H1 (cell line): ENCODE measurements at regions not wholly inside any gene's neighbourhood (a gene's known extent, or its start where the extent isn't known, plus 50 kb on each side); places are given as distances from the start of the nearest gene placed in this dataset.

Experiments
- CTCF ChIA-PET: fragments of 300-600 bp; sonication (Branson Sonifier 250); formaldehyde crosslinking; loops from one replicate; lab custom pipeline; 2021; ENCODE audit not compliant: partially characterized antibody; lab: Charles Lee
- POLR2A ChIA-PET: fragments of 300-600 bp; sonication (Branson Sonifier 250); formaldehyde crosslinking; loops from one replicate; lab custom pipeline; 2021; ENCODE audit warnings: inconsistent platforms; ENCODE audit not compliant: partially characterized antibody; lab: Charles Lee
- DNase-seq, 2 experiments: peaks; one replicate each; pipeline versions ENCODE4 v3.0.0 to v3.0.0-alpha.2; 2010 to 2022; ENCODE audit warnings: low spot score in 2 of 2, low read depth in 1 of 2, mixed read lengths in 1 of 2
- FAIRE-seq: peaks from 2 replicates; lab custom pipeline; 2011; peaks lifted over from hg19 to GRCh38; lab: Jason Lieb, UNC
- H2AFZ ChIP-seq: 2 replicates; pipeline ENCODE4 v1.8.1; 2012; ENCODE audit warnings: low read length, inconsistent platforms
- H2AK5ac ChIP-seq: 2 replicates; pipeline ENCODE4 v1.6.1; 2013; ENCODE audit warnings: low read depth, low read length
- H2BK120ac ChIP-seq: replicated peaks from 2 replicates; pipeline ENCODE3; 2013; ENCODE audit warnings: low read depth, low read length, inconsistent platforms
- H2BK12ac ChIP-seq: 2 replicates; pipeline ENCODE4 v1.6.1; 2013; ENCODE audit warnings: low read depth, low read length
- H2BK15ac ChIP-seq: 2 replicates; pipeline ENCODE4 v1.6.1; 2013; ENCODE audit warnings: low read length
- H2BK20ac ChIP-seq: 2 replicates; pipeline ENCODE4 v1.6.1; 2013; ENCODE audit warnings: low read length
- H2BK5ac ChIP-seq: 2 replicates; pipeline ENCODE4 v1.6.1; 2013; ENCODE audit warnings: low read depth, low read length
- H3K14ac ChIP-seq: 2 replicates; pipeline ENCODE4 v1.6.1; 2013; ENCODE audit warnings: inconsistent platforms; ENCODE audit not compliant: insufficient read length
- H3K18ac ChIP-seq: 2 replicates; pipeline ENCODE4 v1.6.1; 2013; ENCODE audit warnings: low read length; ENCODE audit errors: extremely low read depth
- H3K23ac ChIP-seq: 2 replicates; pipeline ENCODE4 v1.6.1; 2013; ENCODE audit warnings: inconsistent platforms; ENCODE audit not compliant: insufficient read length
- H3K23me2 ChIP-seq: 2 replicates; pipeline ENCODE4 v1.6.1; 2013; ENCODE audit warnings: low read depth, low read length
- H3K27ac ChIP-seq: 2 replicates; pipeline ENCODE4 v1.6.1; 2011; ENCODE audit warnings: low read depth, low read length, inconsistent platforms
- H3K27me3 ChIP-seq, 4 experiments: replicated peaks in 1 of 4; 1 replicate in 1 of 4; 2 replicates in 3 of 4; pipeline versions ENCODE4 v1.6.1 to v1.8.1; 2011 to 2013; ENCODE audit warnings: low read length in 3 of 4, mild to moderate bottlenecking in 3 of 4, inconsistent platforms in 2 of 4, mixed read lengths in 2 of 4, moderate library complexity in 1 of 4; ENCODE audit not compliant: control insufficient read depth in 3 of 4, insufficient read depth in 3 of 4; ENCODE audit errors: extremely low read depth in 1 of 4
- H3K36me3 ChIP-seq, 4 experiments: 2 replicates each; pipeline versions ENCODE4 v1.6.1 to v1.8.1; 2011 to 2013; ENCODE audit warnings: mild to moderate bottlenecking in 4 of 4, low read length in 3 of 4, moderate library complexity in 2 of 4, control low read depth in 1 of 4, inconsistent platforms in 1 of 4; ENCODE audit not compliant: insufficient read depth in 4 of 4, control insufficient read depth in 2 of 4
- H3K4ac ChIP-seq: replicated peaks from 2 replicates; pipeline ENCODE3; 2013; ENCODE audit warnings: low read length, low read depth, mixed read lengths, inconsistent platforms; ENCODE audit not compliant: insufficient read length
- H3K4me1 ChIP-seq, 4 experiments: replicated peaks in 1 of 4; 1 replicate in 1 of 4; 2 replicates in 3 of 4; pipeline versions ENCODE4 v1.6.1 to v1.8.1; 2011 to 2013; ENCODE audit warnings: low read length in 3 of 4, inconsistent platforms in 2 of 4, mixed read lengths in 1 of 4; ENCODE audit not compliant: insufficient read depth in 4 of 4, control insufficient read depth in 3 of 4
- H3K4me2 ChIP-seq, 2 experiments: 2 replicates each; pipeline versions ENCODE4 v1.6.1 to v1.8.1; 2011 to 2013; ENCODE audit warnings: low read depth in 2 of 2, low read length in 2 of 2, control low read depth in 1 of 2, inconsistent platforms in 1 of 2, mild to moderate bottlenecking in 1 of 2; ENCODE audit not compliant: insufficient read depth in 1 of 2
- H3K4me3 ChIP-seq, 4 experiments: fragments of 200-600, 300-600 bp in 1 of 4; sonication (generic), shearing (Covaris generic), sonication (Bioruptor Twin) in 1 of 4; 2 replicates each; pipeline versions ENCODE4 v1.5.1 to v1.8.1; 2011 to 2016; ENCODE audit warnings: low read length in 4 of 4, low read depth in 3 of 4, control low read depth in 2 of 4, inconsistent platforms in 2 of 4, mild to moderate bottlenecking in 2 of 4, mixed read lengths in 1 of 4, moderate library complexity in 1 of 4; ENCODE audit not compliant: insufficient read depth in 2 of 4; ENCODE audit errors: extremely low read depth in 1 of 4
- H3K56ac ChIP-seq: replicated peaks from 2 replicates; pipeline ENCODE3; 2013; ENCODE audit warnings: low read depth, mild to moderate bottlenecking, mixed read lengths, low read length, inconsistent platforms; ENCODE audit not compliant: insufficient read length
- H3K79me1 ChIP-seq: 2 replicates; pipeline ENCODE4 v1.6.1; 2013; ENCODE audit warnings: low read depth, low read length, control low read depth
- H3K79me2 ChIP-seq, 2 experiments: 2 replicates each; pipeline versions ENCODE4 v1.6.1 to v1.8.1; 2012 to 2013; ENCODE audit warnings: low read length in 2 of 2, mild to moderate bottlenecking in 2 of 2, inconsistent platforms in 1 of 2; ENCODE audit not compliant: insufficient read depth in 2 of 2, control insufficient read depth in 1 of 2
- H3K9ac ChIP-seq, 4 experiments: replicated peaks in 1 of 4; 1 replicate in 1 of 4; 2 replicates in 3 of 4; pipeline versions ENCODE4 v1.6.1 to v1.8.1; 2011 to 2013; ENCODE audit warnings: low read depth in 3 of 4, low read length in 3 of 4, control low read depth in 2 of 4, mild to moderate bottlenecking in 2 of 4, moderate library complexity in 2 of 4, inconsistent platforms in 1 of 4; ENCODE audit errors: extremely low read depth in 1 of 4
- H3K9me3 ChIP-seq, 2 experiments: 2 replicates each; pipeline versions ENCODE4 v1.6.1 to v1.8.1; 2012 to 2013; ENCODE audit warnings: mild to moderate bottlenecking in 2 of 2, moderate library complexity in 2 of 2, control low read depth in 1 of 2, inconsistent platforms in 1 of 2, low read depth in 1 of 2, low read length in 1 of 2, mixed read lengths in 1 of 2; ENCODE audit not compliant: insufficient read depth in 2 of 2
- H4K20me1 ChIP-seq, 2 experiments: replicated peaks in 1 of 2; 2 replicates each; pipeline versions ENCODE3 to v1.8.1; 2011 to 2013; ENCODE audit warnings: inconsistent platforms in 2 of 2, low read length in 2 of 2, mild to moderate bottlenecking in 1 of 2; ENCODE audit not compliant: insufficient read depth in 2 of 2, control insufficient read depth in 1 of 2
- H4K5ac ChIP-seq: 2 replicates; pipeline ENCODE4 v1.6.1; 2013; ENCODE audit warnings: low read length, low read depth, mixed read lengths, inconsistent platforms; ENCODE audit not compliant: insufficient read length
- H4K8ac ChIP-seq: 2 replicates; pipeline ENCODE4 v1.8.0; 2013; ENCODE audit warnings: mild to moderate bottlenecking, moderate library complexity, low read length, inconsistent platforms; ENCODE audit not compliant: insufficient read depth; ENCODE audit errors: extremely low read depth
- H4K91ac ChIP-seq: replicated peaks from 2 replicates; pipeline ENCODE3; 2013; ENCODE audit warnings: low read length, mixed read lengths, inconsistent platforms; ENCODE audit not compliant: insufficient read length
- KDM5A ChIP-seq: fragments of 200-600 bp; IDR thresholded peaks from 2 replicates; pipeline ENCODE4 v1.7.1; 2012; ENCODE audit warnings: mild to moderate bottlenecking, low read length, inconsistent platforms, mixed read lengths
- SP1 ChIP-seq: IDR thresholded peaks from 2 replicates; pipeline ENCODE4 v1.6.1; 2011; ENCODE audit warnings: low read depth, low read length
- WGBS, 2 experiments: shearing (Covaris generic) in 1 of 2; methylation state at CpG; one replicate each; pipeline versions ENCODE4 v1.1.6 to v1.1.7; 2013 to 2015; ENCODE audit warnings: low lambda C conversion rate in 2 of 2, mixed read lengths in 2 of 2, inconsistent platforms in 1 of 2, low coverage in 1 of 2, missing lambda C conversion rate in 1 of 2; ENCODE audit not compliant: insufficient replicate concordance in 2 of 2, insufficient coverage in 1 of 2, insufficient read length in 1 of 2; ENCODE audit errors: extremely low coverage in 1 of 2, missing lambda C conversion rate in 1 of 2; 5-methylcytosine and 5-hydroxymethylcytosine counted together

GRCh38 chr17:69796078-69796477 is 278.9 kb upstream of the KCNJ16 start:
- Histone ChIP-seq H3K27ac (no peak overlapping the region), H2BK20ac (no peak overlapping the region), H3K36me3 (no peaks in the 10 kb centered on the region), H4K8ac (no peak overlapping the region), H2BK120ac (no peak overlapping the region), H3K79me1 (no peaks in the 10 kb centered on the region), H3K79me2 (no peaks in the 10 kb centered on the region), H3K9ac (no peak overlapping the region), H3K4ac (no peak overlapping the region), H2BK12ac (no peak overlapping the region), H3K23ac (no peak overlapping the region), H3K56ac (no peak overlapping the region), H3K27me3 (no peaks in the 10 kb centered on the region), H2AFZ (peak overlapping the region; percentile 31; the same call in 1 of the 2 replicates), H2AK5ac (no peak overlapping the region), H4K20me1 (no peaks in the 10 kb centered on the region), H3K4me2 (no peak overlapping the region), H3K4me3 (no peak overlapping the region), H4K91ac (no peak overlapping the region), H2BK15ac (no peak overlapping the region), H3K23me2 (no peaks in the 10 kb centered on the region), H3K9me3 (peaks cover 0 to 4% of the 10 kb centered on the region in 2 experiments; a peak in 1 of 4 replicates), H3K18ac (no peak overlapping the region), H3K14ac (no peak overlapping the region), H3K4me1 (no peaks in the 10 kb centered on the region), H2BK5ac (no peak overlapping the region), H4K5ac (no peak overlapping the region)
- ChIA-PET POLR2A (no interaction called here), CTCF (no interaction called here)
- TF ChIP-seq KDM5A = no peak
- TF ChIP-seq SP1 = no peak
- no peak for DNase-seq
- 45% methylated on average over 1 of the region's 1 CpG; no CpG with 5 or more reads in 1 of the 2 experiments for WGBS, 2 experiments
- FAIRE-seq = no peak
